TTC549 (cell line): ENCODE measurements at regions not wholly inside any gene's neighbourhood (a gene's known extent, or its start where the extent isn't known, plus 50 kb on each side); places are given as distances from the start of the nearest gene placed in this dataset.

Experiments
- FAIRE-seq: peaks from 2 replicates; lab custom pipeline; 2012; peaks lifted over from hg19 to GRCh38; lab: Jason Lieb, UNC

DNA sequence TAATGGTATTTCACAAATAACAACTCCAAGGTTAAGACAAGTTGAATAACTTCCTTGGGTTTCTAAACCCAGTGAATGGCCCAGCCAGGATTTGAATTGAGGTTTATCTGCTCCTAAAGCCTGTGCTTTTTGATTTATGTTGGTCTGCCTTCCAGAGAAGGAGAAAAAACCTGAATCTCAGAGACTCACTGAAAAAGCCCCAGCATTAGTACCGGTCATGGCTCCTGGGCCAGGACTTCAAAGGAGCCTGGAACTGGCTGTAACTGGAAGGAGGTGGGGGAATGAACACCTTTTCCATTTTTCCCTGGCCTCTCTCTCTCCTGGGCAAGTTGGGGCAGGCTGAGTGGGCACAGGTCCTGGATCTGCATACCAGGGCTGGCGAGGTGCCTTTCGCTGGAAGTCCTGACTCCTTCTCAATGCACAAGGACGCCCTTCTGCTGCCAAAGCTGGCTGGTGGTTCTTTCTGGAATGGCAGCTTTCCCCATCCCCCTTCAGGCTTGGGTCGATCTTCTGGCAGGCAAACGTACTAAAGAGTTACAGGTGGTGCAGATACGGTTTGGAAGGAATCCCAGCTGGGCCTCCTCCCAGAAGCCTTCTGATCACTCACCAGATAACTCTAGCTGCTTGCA is 268.2 kb downstream of the PTEN start:
- FAIRE-seq: no peak

DNA sequence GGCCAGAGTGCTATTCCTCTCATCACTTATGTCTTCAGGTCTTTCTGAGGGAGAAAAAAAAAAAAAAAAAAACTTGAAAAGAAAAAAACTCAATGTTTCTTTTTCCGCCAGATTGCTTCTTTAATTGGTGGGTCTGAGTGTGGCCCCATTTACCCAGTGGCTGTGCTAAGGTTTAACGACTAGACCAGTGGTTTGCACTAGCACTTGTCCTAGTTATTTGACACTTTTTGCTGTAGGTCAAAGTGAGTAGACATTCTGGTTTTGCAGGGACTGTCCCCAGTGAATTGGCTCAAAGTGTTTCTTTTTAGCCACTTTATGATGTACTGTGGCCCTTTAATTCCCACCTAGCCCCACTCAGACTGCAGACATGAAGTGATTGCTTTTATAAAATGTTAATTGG is 273.3 kb downstream of the PTEN start:
- FAIRE-seq: no peak

- FAIRE-seq: no peak
Measured at GRCh38 chr10:88138319-88138848, 275.0 kb downstream of the PTEN start.

GRCh38 chr10:88147000-88147798 is 283.8 kb downstream of the PTEN start:
- no peak for FAIRE-seq

- no peak for FAIRE-seq
Measured at GRCh38 chr10:88149906-88150305, 286.5 kb downstream of the PTEN start.

DNA sequence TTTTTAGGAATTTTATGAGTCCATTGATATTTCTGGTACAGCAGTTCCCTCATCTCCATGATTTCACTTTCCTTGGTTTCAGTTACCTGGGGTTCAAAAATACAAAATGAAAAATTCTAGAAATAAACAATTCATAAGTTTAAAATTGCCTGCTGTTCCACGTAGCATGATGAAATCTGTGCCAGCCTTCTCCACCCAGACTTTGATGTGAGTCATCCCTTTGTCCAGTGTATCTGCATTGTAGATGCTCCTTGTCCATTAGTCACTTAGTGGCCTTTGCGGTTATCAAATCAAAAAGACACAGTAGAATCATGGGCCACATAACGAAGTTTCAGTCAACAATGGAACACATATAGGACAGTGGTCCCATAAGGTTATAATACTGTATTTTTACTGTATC is 286.9 kb downstream of the PTEN start:
- FAIRE-seq: no peak

DNA sequence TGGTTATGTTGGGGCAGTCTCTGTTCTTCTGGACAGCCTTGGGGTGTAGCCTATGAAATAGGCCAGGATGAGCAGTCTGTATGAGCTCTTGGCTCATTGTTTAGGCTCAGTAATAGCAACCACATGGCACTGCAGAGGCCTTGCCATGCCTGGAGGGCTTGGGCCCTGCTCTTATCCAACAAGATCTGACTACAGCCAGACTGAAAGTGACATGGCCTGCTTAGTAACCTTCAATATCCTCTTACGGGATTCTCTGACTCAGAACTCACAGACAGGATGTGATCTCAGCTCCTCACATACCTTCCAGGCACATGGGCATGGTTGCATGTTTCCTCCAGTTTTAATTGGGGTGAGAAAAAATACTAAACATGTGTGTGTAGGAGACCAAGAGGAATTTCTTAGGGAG is 289.3 kb downstream of the PTEN start:
- FAIRE-seq: no peak

DNA sequence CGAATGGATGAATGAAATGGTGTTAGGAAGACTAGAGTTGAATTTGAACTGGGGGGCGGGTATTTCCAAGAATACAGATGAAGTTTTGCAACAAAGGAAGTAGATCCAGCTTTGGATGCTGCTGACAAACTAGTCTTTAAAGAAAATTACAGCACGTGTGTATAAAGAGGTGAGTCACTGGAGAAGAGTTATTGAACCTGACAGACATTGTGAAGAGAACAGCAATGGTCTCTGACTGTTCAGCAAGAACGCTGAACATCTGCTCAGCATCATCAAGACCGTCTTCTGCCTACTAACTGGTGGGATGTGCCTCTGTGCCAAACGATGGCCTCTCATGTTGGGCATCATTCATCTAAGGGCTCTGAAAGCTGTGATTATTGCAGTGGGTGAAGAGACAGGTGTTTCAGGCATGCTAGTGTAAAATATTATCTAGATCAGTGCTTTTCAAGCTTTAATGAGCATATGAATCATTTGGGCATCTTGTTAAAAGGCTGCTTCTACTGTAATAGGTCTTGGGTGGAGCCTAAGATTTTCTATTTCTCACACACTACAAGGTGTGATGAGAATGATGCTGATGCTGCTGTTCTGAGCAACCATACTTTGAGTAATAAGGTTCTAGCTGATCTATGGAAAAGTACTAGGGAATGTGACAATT is 291.3 kb downstream of the PTEN start:
- FAIRE-seq: no peak

DNA sequence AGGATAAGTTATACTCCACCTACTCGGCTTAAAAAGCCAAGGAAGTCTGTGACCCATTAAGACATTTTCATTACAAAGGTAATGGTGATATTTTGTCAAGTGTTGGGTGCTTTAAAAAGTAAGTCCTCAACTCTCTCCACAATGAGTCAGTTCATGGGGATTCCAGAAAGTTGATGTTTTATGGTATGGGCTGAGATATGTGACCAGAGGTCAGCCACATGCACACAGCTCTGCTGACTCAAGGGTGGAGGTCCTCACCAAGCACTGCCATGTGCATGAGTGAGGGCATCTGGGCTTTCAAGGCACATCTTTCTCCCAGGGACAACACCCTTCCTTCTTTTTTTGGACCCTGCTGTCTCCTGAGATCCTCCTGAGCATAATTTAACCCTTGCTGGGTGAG is 292.9 kb downstream of the PTEN start:
- no peak for FAIRE-seq

- FAIRE-seq: no peak
Measured at GRCh38 chr10:88157981-88158465, 294.6 kb downstream of the PTEN start.

GRCh38 chr10:88158526-88159122 is 295.2 kb downstream of the PTEN start:
- FAIRE-seq: no peak

DNA sequence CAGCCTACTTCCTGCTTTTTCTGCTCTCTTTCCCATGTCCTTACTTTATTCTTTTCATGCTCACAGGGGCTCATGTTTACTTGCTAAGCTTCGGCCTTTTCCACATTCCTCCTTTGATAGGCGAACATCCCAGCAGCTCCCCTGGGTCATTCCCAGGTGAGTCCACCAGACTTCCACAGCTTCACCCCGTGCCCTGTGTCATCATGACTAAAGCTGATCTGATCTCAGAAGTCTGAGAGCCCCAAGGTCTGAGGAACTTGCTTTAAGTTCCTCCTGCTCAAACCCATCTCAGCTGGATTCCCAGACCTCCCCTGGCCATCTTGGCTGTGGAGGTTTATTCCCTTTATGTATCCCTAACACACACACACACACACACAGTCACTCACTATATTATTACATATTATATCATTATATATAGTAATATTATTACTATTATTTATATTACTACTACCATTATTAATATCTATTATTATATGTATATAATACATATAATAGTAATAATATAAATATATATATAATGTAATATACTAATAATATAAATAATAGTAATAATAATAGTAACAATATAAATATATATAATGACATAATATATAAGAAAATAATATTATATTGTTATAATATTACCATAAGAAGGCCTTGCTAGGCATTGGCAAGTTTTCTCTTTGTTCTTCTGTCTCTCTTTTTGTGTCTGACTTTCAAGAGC is 295.9 kb downstream of the PTEN start:
- FAIRE-seq: peak; percentile 92

- FAIRE-seq: no peak
Measured at GRCh38 chr10:88161070-88161469, 297.6 kb downstream of the PTEN start.

DNA sequence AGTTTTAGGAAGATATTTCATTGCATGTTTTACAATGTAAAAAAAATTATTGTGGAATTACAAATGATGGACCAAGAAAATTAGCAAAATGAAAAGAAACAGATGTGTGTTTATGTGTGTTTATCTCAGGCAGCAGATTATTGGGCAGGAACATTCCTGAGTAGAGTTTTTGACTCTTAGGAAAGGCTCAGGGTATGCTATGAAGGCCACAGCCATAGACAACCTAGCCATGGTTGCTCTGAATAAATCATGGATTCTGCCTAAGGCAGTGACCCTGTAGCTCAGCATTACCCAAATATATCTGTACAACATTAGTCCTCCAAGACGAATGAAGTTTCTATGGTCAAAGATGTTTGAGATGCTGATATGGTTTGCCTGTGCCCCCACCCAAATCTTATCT is 298.3 kb downstream of the PTEN start:
- no peak for FAIRE-seq

GRCh38 chr10:88162852-88163251 is 299.4 kb downstream of the PTEN start:
- FAIRE-seq: no peak

DNA sequence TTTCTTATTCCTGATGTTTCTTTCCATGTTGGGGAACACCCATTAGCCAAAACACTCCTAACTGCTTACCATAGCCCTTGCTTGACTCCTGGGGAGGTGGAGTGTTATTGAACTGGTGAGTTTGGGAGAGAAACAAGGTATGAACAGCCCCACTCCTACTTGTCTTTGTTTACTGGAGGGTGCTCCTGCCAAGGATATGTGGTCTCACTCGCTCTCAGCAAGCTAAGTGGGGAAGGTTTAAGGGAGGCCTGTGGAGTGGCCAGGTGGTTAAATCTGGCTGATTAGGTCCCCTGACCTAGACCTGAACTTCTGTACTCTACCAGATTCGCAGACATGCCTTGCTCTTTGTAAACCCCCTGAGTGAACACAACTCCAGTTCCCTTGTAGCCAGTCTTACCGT is 300.1 kb downstream of the PTEN start:
- FAIRE-seq: no peak

DNA sequence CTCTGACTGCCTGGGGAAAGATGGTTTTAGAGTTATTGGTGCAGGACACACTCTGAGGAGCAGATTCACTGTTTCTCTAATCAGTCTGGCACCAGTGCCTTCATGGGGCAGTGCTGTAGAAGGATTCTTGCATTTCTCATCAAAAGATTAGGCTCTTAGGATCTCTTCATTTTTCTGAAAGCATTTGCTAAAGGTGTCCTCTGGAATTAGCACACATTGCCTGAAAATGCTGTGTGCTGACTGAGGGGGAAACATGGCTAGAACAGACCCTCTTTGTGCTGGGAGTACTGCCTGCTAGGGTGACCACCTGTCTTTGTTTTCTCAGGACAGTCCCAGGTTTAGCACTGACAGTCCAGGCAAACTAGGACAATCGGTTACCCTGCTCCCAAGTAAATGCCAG is 301.0 kb downstream of the PTEN start:
- no peak for FAIRE-seq

- no peak for FAIRE-seq
Measured at GRCh38 chr10:88165849-88166271, 302.4 kb downstream of the PTEN start.

GRCh38 chr10:88168171-88169036 is 305.0 kb downstream of the PTEN start:
- no peak for FAIRE-seq

DNA sequence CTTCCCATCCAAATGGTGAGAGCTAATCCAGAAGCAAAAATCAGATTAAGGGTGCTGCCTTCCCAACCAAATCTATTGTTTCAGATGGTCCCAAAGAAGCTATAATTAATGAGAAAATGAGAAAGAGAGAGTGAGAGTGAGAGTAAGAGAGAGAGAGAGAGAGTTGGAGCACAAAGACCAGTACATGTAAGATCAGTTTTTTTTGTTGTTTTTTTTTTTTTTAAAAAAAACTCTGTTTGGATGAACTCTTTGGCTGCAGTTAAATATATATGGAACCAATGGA is 305.6 kb downstream of the PTEN start:
- no peak for FAIRE-seq

- no peak for FAIRE-seq
Measured at GRCh38 chr10:88170628-88171027, 307.2 kb downstream of the PTEN start.
